ENCODE measurements at regions not wholly inside any gene's neighbourhood (a gene's known extent, or its start where the extent isn't known, plus 50 kb on each side); places are given as distances from the start of the nearest gene placed in this dataset.

DNA sequence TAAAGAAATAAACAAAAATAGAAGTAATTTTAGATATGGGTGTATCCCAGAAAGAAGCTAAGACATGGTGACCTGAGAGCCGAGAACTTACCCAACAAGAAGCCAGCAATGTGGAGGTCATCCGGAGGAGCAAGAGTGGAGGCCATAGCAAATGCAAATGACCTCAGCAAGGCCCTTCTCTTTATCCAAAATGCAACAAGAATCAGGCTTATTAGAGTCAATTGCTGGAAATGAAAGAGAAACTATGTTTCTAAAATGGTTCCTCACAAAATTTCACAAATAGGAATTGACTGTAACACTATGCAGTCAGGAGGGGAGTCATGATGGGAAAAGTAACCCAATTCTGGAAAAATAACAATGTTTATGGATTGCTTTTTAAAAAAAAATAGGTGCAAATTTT lies 90.4 kb downstream of the TNFAIP3 start:
- no TSS peak for BruUV-seq (replicated peaks)
- Histone ChIP-seq H2AFZ (ENCODE audit: low read length) (no peak overlapping the region), H3K4me2 (ENCODE audit: low read depth, low read length) (no peak overlapping the region), H3K36me3 (replicated peaks in 1 of 2; ENCODE audit: control insufficient read depth in 1 of 2, insufficient read depth in 2 of 2, low read length in 2 of 2) (no peaks in the 10 kb centered on the region), H3K27me3 (ENCODE audit: control insufficient read depth in 1 of 2, insufficient read depth in 2 of 2, low read length in 2 of 2) (peaks cover 0 to 7% of the 10 kb centered on the region in 2 experiments; a peak in 1 of 5 replicates), H3K9me3 (ENCODE audit: low read length) (peaks cover 14% of the 10 kb centered on the region), H3K27ac (ENCODE audit: extremely low read length, insufficient read depth, low read length) (no peak overlapping the region), H3K4me1 (ENCODE audit: insufficient read depth, low read length) (no peaks in the 10 kb centered on the region), H3K79me2 (ENCODE audit: insufficient read depth, low read length) (no peaks in the 10 kb centered on the region), H3K9ac (ENCODE audit: insufficient read depth, low read depth, low read length) (no peak overlapping the region), H3K4me3 (replicated peaks in 1 of 3; ENCODE audit: insufficient read depth in 1 of 3, low read depth in 2 of 3, low read length in 3 of 3) (no peak overlapping the region), H4K20me1 (ENCODE audit: insufficient read depth, low read length) (no peaks in the 10 kb centered on the region)
- CTCF ChIA-PET (ENCODE audit: low intra/inter-chr PET ratio, low total read pairs), result no interaction called here
- FAIRE-seq, result no peak
- POLR2A ChIA-PET, result no interaction called here
- no peak for TF ChIP-seq HNRNPUL1 (IDR thresholded peaks at IDR 0.05; ENCODE audit: low read depth, low read length)
- no peak for TF ChIP-seq BORCS8-MEF2B (CRISPR knock-in tag; IDR thresholded peaks at IDR 0.05)
- TF ChIP-seq ZNF747 (CRISPR knock-in tag; IDR thresholded peaks at IDR 0.05; ENCODE audit: borderline replicate concordance), result no peak
- intact Hi-C loops (cut with micrococcal nuclease; ENCODE audit: unreplicated experiment) (no loop called here), in situ Hi-C loops (cut with HindIII; ENCODE audit: extremely low pct_ligation_motif_present, low pct_unique_long_range_greater_than_20kb) (loop anchor here (25.0 kb wide), 1 partner anchor 870 kb away; no protein-coding TSS in a partner anchor)
- 32% methylated on average over 2 of the region's 2 CpGs for WGBS (ENCODE audit: low lambda C conversion rate)
- ATAC-seq, result no peak
- DNase-seq (ENCODE audit: low spot score), result no peak

- ChIA-PET POLR2A (no interaction called here), CTCF (ENCODE audit: low intra/inter-chr PET ratio, low total read pairs) (no interaction called here)
- Histone ChIP-seq H3K4me2 (ENCODE audit: low read depth, low read length) (no peak overlapping the region), H3K4me3 (replicated peaks in 1 of 3; ENCODE audit: insufficient read depth in 1 of 3, low read depth in 2 of 3, low read length in 3 of 3) (no peak overlapping the region), H3K9me3 (ENCODE audit: low read length) (peaks cover 14% of the 10 kb centered on the region), H3K27ac (ENCODE audit: extremely low read length, insufficient read depth, low read length) (no peak overlapping the region), H3K4me1 (ENCODE audit: insufficient read depth, low read length) (no peaks in the 10 kb centered on the region), H3K27me3 (ENCODE audit: control insufficient read depth in 1 of 2, insufficient read depth in 2 of 2, low read length in 2 of 2) (peaks cover 0 to 6% of the 10 kb centered on the region in 2 experiments; a peak in 1 of 5 replicates), H2AFZ (ENCODE audit: low read length) (no peak overlapping the region), H4K20me1 (ENCODE audit: insufficient read depth, low read length) (no peaks in the 10 kb centered on the region), H3K79me2 (ENCODE audit: insufficient read depth, low read length) (no peaks in the 10 kb centered on the region), H3K9ac (ENCODE audit: insufficient read depth, low read depth, low read length) (no peak overlapping the region), H3K36me3 (replicated peaks in 1 of 2; ENCODE audit: control insufficient read depth in 1 of 2, insufficient read depth in 2 of 2, low read length in 2 of 2) (no peaks in the 10 kb centered on the region)
- in situ Hi-C loops (cut with HindIII; ENCODE audit: extremely low pct_ligation_motif_present, low pct_unique_long_range_greater_than_20kb) (loop anchor here (25.0 kb wide), 1 partner anchor 872 kb away; no protein-coding TSS in a partner anchor), intact Hi-C loops (cut with micrococcal nuclease; ENCODE audit: unreplicated experiment) (no loop called here)
- FAIRE-seq (no peak), ATAC-seq (no peak), DNase-seq (ENCODE audit: low spot score) (no peak)
- BruUV-seq (replicated peaks), result no TSS peak
- WGBS (ENCODE audit: low lambda C conversion rate), result 45% methylated on average over 5 of the region's 5 CpGs
- TF ChIP-seq ZNF331 (CRISPR knock-in tag; IDR thresholded peaks at IDR 0.05) (no peak), MEF2D (CRISPR knock-in tag; IDR thresholded peaks at IDR 0.05) (no peak), ISL2 (CRISPR knock-in tag; IDR thresholded peaks at IDR 0.05) (no peak), EHMT2 (IDR thresholded peaks at IDR 0.05; ENCODE audit: borderline replicate concordance, low read depth, low read length) (no peak), FOXA3 (CRISPR knock-in tag; IDR thresholded peaks at IDR 0.05) (no peak), TCF12 (IDR thresholded peaks at IDR 0.05) (no peak), TCF12 (CRISPR knock-in tag; IDR thresholded peaks at IDR 0.05) (no peak), ZNF30 (CRISPR knock-in tag; IDR thresholded peaks at IDR 0.05) (no peak), TBL1XR1 (IDR thresholded peaks at IDR 0.05; ENCODE audit: borderline replicate concordance, low read length, partially characterized antibody) (no peak), GLI4 (CRISPR knock-in tag; IDR thresholded peaks at IDR 0.05; ENCODE audit: borderline replicate concordance) (no peak), ZBTB7B (CRISPR knock-in tag; IDR thresholded peaks at IDR 0.05) (no peak), ZNF616 (CRISPR knock-in tag; IDR thresholded peaks at IDR 0.05; ENCODE audit: low read depth) (no peak), KMT2B (CRISPR knock-in tag; IDR thresholded peaks at IDR 0.05) (no peak)
- TF ChIP-seq, protein P1, sequence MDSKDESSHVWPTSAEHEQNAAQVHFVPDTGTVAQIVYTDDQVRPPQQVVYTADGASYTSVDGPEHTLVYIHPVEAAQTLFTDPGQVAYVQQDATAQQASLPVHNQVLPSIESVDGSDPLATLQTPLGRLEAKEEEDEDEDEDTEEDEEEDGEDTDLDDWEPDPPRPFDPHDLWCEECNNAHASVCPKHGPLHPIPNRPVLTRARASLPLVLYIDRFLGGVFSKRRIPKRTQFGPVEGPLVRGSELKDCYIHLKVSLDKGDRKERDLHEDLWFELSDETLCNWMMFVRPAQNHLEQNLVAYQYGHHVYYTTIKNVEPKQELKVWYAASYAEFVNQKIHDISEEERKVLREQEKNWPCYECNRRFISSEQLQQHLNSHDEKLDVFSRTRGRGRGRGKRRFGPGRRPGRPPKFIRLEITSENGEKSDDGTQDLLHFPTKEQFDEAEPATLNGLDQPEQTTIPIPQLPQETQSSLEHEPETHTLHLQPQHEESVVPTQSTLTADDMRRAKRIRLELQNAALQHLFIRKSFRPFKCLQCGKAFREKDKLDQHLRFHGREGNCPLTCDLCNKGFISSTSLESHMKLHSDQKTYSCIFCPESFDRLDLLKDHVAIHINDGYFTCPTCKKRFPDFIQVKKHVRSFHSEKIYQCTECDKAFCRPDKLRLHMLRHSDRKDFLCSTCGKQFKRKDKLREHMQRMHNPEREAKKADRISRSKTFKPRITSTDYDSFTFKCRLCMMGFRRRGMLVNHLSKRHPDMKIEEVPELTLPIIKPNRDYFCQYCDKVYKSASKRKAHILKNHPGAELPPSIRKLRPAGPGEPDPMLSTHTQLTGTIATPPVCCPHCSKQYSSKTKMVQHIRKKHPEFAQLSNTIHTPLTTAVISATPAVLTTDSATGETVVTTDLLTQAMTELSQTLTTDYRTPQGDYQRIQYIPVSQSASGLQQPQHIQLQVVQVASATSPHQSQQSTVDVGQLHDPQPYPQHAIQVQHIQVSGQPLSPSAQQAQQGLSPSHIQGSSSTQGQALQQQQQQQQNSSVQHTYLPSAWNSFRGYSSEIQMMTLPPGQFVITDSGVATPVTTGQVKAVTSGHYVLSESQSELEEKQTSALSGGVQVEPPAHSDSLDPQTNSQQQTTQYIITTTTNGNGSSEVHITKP (CRISPR knock-in tag; IDR thresholded peaks at IDR 0.05; ENCODE audit: low read depth), result no peak
Measured at GRCh38 chr6:137958811-137959565, 91.9 kb downstream of the TNFAIP3 start.
